ENCODE measurements at regions not wholly inside any gene's neighbourhood (a gene's known extent, or its start where the extent isn't known, plus 50 kb on each side); places are given as distances from the start of the nearest gene placed in this dataset.

GRCh38 chr4:56235011-56235410 is 152.3 kb downstream of the AASDH start:
- no peak overlapping the region for H4K5ac ChIP-seq (ENCODE audit: insufficient read length, low read depth, low read length)
- H3K79me2 ChIP-seq (ENCODE audit: insufficient read depth, low read length): no peaks in the 10 kb centered on the region
- H3K4me1 ChIP-seq (ENCODE audit: insufficient read depth, low read length): no peaks in the 10 kb centered on the region
- H3K79me1 ChIP-seq (ENCODE audit: insufficient read depth, low read depth, low read length, poor library complexity, severe bottlenecking): no peaks in the 10 kb centered on the region
- H4K91ac ChIP-seq (ENCODE audit: insufficient read length, low read depth, low read length): no peak overlapping the region
- no peak overlapping the region for H2BK15ac ChIP-seq (ENCODE audit: low read depth, low read length)
- Mint-ChIP-seq H3K27ac (no peak overlapping the region), H3K4me3 (no peak overlapping the region), H3K4me1 (no peaks in the 10 kb centered on the region; a peak in 1 of 4 replicates), H3K27me3 (ENCODE audit: low read depth) (no peaks in the 10 kb centered on the region), H3K36me3 (ENCODE audit: insufficient read depth in 1 of 3, low read depth in 3 of 3) (peaks cover 1 to 11% (median 3%) of the 10 kb centered on the region in 3 experiments; a peak in 5 of 7 replicates), H3K9me3 (peaks cover 6 to 8% of the 10 kb centered on the region in 2 experiments; a peak in 3 of 5 replicates)
- H2AK5ac ChIP-seq (ENCODE audit: insufficient read length, low read length): no peak overlapping the region
- H3K9ac ChIP-seq (ENCODE audit: extremely low read depth, insufficient read length, low read length): no peak overlapping the region
- no CpG with 5 or more reads among the region's 3 CpGs for WGBS (ENCODE audit: extremely low coverage, insufficient read length, low lambda C conversion rate)
- no peak overlapping the region for H2BK120ac ChIP-seq (ENCODE audit: low read depth, low read length, poor library complexity, severe bottlenecking)
- no peak for DNase-seq
- H3K23ac ChIP-seq (ENCODE audit: insufficient read length, low read depth, low read length): no peak overlapping the region
- H3T11ph ChIP-seq (ENCODE audit: low read length): no peak overlapping the region
- H3K27me3 ChIP-seq (ENCODE audit: insufficient read depth, low read length): no peaks in the 10 kb centered on the region
- H3K23me2 ChIP-seq (ENCODE audit: insufficient read length, low read depth, low read length, poor library complexity, severe bottlenecking): no peaks in the 10 kb centered on the region
- H3K4ac ChIP-seq (ENCODE audit: low read depth, low read length): no peak overlapping the region
- TF ChIP-seq, protein P1, sequence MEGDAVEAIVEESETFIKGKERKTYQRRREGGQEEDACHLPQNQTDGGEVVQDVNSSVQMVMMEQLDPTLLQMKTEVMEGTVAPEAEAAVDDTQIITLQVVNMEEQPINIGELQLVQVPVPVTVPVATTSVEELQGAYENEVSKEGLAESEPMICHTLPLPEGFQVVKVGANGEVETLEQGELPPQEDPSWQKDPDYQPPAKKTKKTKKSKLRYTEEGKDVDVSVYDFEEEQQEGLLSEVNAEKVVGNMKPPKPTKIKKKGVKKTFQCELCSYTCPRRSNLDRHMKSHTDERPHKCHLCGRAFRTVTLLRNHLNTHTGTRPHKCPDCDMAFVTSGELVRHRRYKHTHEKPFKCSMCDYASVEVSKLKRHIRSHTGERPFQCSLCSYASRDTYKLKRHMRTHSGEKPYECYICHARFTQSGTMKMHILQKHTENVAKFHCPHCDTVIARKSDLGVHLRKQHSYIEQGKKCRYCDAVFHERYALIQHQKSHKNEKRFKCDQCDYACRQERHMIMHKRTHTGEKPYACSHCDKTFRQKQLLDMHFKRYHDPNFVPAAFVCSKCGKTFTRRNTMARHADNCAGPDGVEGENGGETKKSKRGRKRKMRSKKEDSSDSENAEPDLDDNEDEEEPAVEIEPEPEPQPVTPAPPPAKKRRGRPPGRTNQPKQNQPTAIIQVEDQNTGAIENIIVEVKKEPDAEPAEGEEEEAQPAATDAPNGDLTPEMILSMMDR (conservative IDR thresholded peaks at IDR 0.05): no peak
- H2BK20ac ChIP-seq (ENCODE audit: low read depth, low read length, poor library complexity, severe bottlenecking): no peak overlapping the region
- H2AFZ ChIP-seq (ENCODE audit: low read length): no peak overlapping the region
- no peak overlapping the region for H3K14ac ChIP-seq (ENCODE audit: insufficient read depth, low read length)
- no peaks in the 10 kb centered on the region for H4K20me1 ChIP-seq (ENCODE audit: control insufficient read depth, insufficient read depth, insufficient read length)
- H4K8ac ChIP-seq (replicated peaks; ENCODE audit: insufficient read length, low read depth, low read length): no peak overlapping the region
- no peak overlapping the region for H3K4me2 ChIP-seq (ENCODE audit: insufficient read depth, insufficient read length, low read length)
- no peak overlapping the region for H3K18ac ChIP-seq (ENCODE audit: insufficient read length, low read depth, low read length)
- no peaks in the 10 kb centered on the region for H3K9me3 ChIP-seq (ENCODE audit: control insufficient read depth, low read depth, low read length)
- H3K27ac ChIP-seq (ENCODE audit: insufficient read length, low read depth, low read length): no peak overlapping the region
- H2BK12ac ChIP-seq (ENCODE audit: insufficient read length, low read depth, low read length): no peak overlapping the region
- no peak overlapping the region for H2BK5ac ChIP-seq (ENCODE audit: insufficient read length, low read length)
- no peak overlapping the region for H3K56ac ChIP-seq (ENCODE audit: insufficient read length, low read depth, low read length)

All from H9 (cell line).